SK-N-SH treated with all-trans-retinoic acid at 6 μM for 48 hours (cell line): ENCODE measurements at regions not wholly inside any gene's neighbourhood (a gene's known extent, or its start where the extent isn't known, plus 50 kb on each side); places are given as distances from the start of the nearest gene placed in this dataset.

Source experiments
- ATAC-seq: fragments of 200-7000 bp; cut with Tn5 transposase; 3 replicates; pipeline ENCODE4 v1.9.1; 2020; ENCODE audit warnings: mild to moderate bottlenecking, moderate library complexity
- ARNTL ChIP-seq: fragments of 450-650 bp; formaldehyde crosslinking; IDR thresholded peaks from 2 replicates; pipeline ENCODE4 v1.5.0; 2020; ENCODE audit warnings: low read depth, mild to moderate bottlenecking, moderate library complexity, borderline replicate concordance
- BACH2 ChIP-seq: fragments of 250-450 bp; sonication (Bioruptor Pico); IDR thresholded peaks from 2 replicates; pipeline ENCODE4 v1.9.0; 2021; ENCODE audit warnings: mild to moderate bottlenecking, borderline replicate concordance
- CSDC2 ChIP-seq: fragments of 250-450 bp; sonication (Bioruptor Pico); IDR thresholded peaks from 2 replicates; pipeline ENCODE4 v1.5.0; 2020; ENCODE audit warnings: mild to moderate bottlenecking, moderate library complexity
- CSRNP3 ChIP-seq: fragments of 250-450 bp; sonication (Bioruptor Pico); IDR thresholded peaks from 2 replicates; pipeline ENCODE4 v1.5.1; 2021; ENCODE audit warnings: mild to moderate bottlenecking, moderate library complexity
- ESRRG ChIP-seq: fragments of 250-450 bp; sonication (Bioruptor Pico); IDR thresholded peaks from 2 replicates; pipeline ENCODE4 v1.6.1; 2021; ENCODE audit warnings: mild to moderate bottlenecking
- GLIS3 ChIP-seq: fragments of 250-450 bp; sonication (Bioruptor Pico); IDR thresholded peaks from 2 replicates; pipeline ENCODE4 v1.5.0; 2020; ENCODE audit warnings: mild to moderate bottlenecking, moderate library complexity
- ISL1 ChIP-seq: fragments of 250-450 bp; sonication (Bioruptor Pico); IDR thresholded peaks from 2 replicates; pipeline ENCODE4 v2.1.2; 2022; ENCODE audit warnings: mild to moderate bottlenecking, moderate library complexity
- OSR1 ChIP-seq: fragments of 250-450 bp; sonication (Bioruptor Pico); IDR thresholded peaks from 2 replicates; pipeline ENCODE4 v1.8.0; 2022; ENCODE audit warnings: moderate library complexity, mild to moderate bottlenecking, inconsistent platforms
- PPARA ChIP-seq: fragments of 250-450 bp; sonication (Bioruptor Pico); IDR thresholded peaks from 2 replicates; pipeline ENCODE4 v1.5.0; 2020; ENCODE audit warnings: mild to moderate bottlenecking, borderline replicate concordance
- RARB ChIP-seq: fragments of 250-450 bp; sonication (Bioruptor Pico); IDR thresholded peaks from 2 replicates; pipeline ENCODE4 v1.8.0; 2021; ENCODE audit warnings: mild to moderate bottlenecking, moderate library complexity
- SNAI2 ChIP-seq: fragments of 250-450 bp; sonication (Bioruptor Pico); IDR thresholded peaks from 2 replicates; pipeline ENCODE4 v1.5.0; 2020; ENCODE audit warnings: mild to moderate bottlenecking, moderate library complexity
- TCF4 ChIP-seq: fragments of 250-450 bp; sonication (Bioruptor Pico); IDR thresholded peaks from 2 replicates; pipeline ENCODE4 v1.8.0; 2021; ENCODE audit warnings: mild to moderate bottlenecking, moderate library complexity, borderline replicate concordance
- TOX ChIP-seq: fragments of 250-450 bp; sonication (Bioruptor Pico); IDR thresholded peaks from 2 replicates; pipeline ENCODE4 v1.8.0; 2021; ENCODE audit warnings: mild to moderate bottlenecking, moderate library complexity, borderline replicate concordance
- ZC3H10 ChIP-seq: fragments of 250-450 bp; sonication (Bioruptor Pico); IDR thresholded peaks from 2 replicates; pipeline ENCODE4 v1.5.1; 2021; ENCODE audit warnings: mild to moderate bottlenecking, moderate library complexity
- ZFP3 ChIP-seq: fragments of 250-450 bp; sonication (Bioruptor Pico); IDR thresholded peaks from 2 replicates; pipeline ENCODE4 v1.5.0; 2020; ENCODE audit warnings: mild to moderate bottlenecking, moderate library complexity
- ZFP30 ChIP-seq: fragments of 450-650 bp; formaldehyde crosslinking; IDR thresholded peaks from 2 replicates; pipeline ENCODE4 v1.5.0; 2022; ENCODE audit warnings: mild to moderate bottlenecking, moderate library complexity
- ZNF565 ChIP-seq: fragments of 450-650 bp; formaldehyde crosslinking; conservative IDR thresholded peaks from 2 replicates; pipeline ENCODE4 v1.5.0; 2020; ENCODE audit warnings: low read depth, mild to moderate bottlenecking, moderate library complexity
- ZNF70 ChIP-seq: fragments of 450-650 bp; formaldehyde crosslinking; IDR thresholded peaks from 2 replicates; pipeline ENCODE4 v1.5.0; 2020; ENCODE audit warnings: mild to moderate bottlenecking, moderate library complexity
- ZNF8 ChIP-seq: fragments of 450-650 bp; formaldehyde crosslinking; IDR thresholded peaks from 2 replicates; pipeline ENCODE4 v1.5.0; 2020; ENCODE audit warnings: mild to moderate bottlenecking, moderate library complexity
- TF ChIP-seq, protein P1 (sequence below): fragments of 250-450 bp; sonication (Bioruptor Pico); IDR thresholded peaks from 2 replicates; pipeline ENCODE4 v1.8.0; 2021; ENCODE audit warnings: low read depth, mild to moderate bottlenecking, moderate library complexity, borderline replicate concordance
- TF ChIP-seq, protein P2 (sequence below): fragments of 250-450 bp; sonication (Bioruptor Pico); IDR thresholded peaks from 2 replicates; pipeline ENCODE4 v1.5.1; 2020; ENCODE audit warnings: low read depth, mild to moderate bottlenecking, moderate library complexity
- TF ChIP-seq, protein P3 (sequence below): fragments of 250-450 bp; sonication (Bioruptor Pico); IDR thresholded peaks from 2 replicates; pipeline ENCODE4 v1.5.0; 2020; ENCODE audit warnings: mild to moderate bottlenecking, moderate library complexity

DNA sequence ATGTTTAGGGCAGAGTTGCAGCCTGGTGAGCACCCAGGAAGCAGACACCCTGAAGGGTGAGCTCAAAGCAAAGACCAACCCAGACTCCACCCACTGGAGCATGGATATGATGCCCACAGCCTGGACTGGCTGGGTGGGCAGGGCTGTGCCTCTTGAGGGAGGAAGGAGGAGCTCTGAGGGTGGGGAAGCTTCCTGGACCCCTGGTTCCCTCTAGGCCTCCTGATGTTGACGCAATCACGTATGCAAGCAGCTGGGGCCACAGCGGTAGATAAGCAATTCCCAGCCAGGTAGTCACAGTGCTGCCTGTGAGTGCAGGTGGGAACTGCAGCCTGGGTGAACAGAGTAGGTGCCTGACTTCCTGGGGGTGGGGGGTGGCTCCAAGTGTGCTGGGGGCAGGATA lies 271.5 kb downstream of the CDK5RAP2 start:
- no peak for TF ChIP-seq ZNF565
- no peak for TF ChIP-seq OSR1 (CRISPR knock-in tag)
- TF ChIP-seq ZNF8 (CRISPR knock-in tag), result no peak
- TF ChIP-seq ZFP3, result no peak
- no peak for TF ChIP-seq TOX (CRISPR knock-in tag)
- TF ChIP-seq BACH2 (CRISPR knock-in tag), result no peak
- TF ChIP-seq, protein P1, sequence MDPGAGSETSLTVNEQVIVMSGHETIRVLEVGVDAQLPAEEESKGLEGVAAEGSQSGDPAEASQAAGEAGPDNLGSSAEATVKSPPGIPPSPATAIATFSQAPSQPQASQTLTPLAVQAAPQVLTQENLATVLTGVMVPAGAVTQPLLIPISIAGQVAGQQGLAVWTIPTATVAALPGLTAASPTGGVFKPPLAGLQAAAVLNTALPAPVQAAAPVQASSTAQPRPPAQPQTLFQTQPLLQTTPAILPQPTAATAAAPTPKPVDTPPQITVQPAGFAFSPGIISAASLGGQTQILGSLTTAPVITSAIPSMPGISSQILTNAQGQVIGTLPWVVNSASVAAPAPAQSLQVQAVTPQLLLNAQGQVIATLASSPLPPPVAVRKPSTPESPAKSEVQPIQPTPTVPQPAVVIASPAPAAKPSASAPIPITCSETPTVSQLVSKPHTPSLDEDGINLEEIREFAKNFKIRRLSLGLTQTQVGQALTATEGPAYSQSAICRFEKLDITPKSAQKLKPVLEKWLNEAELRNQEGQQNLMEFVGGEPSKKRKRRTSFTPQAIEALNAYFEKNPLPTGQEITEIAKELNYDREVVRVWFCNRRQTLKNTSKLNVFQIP (CRISPR knock-in tag), result no peak
- no peak for TF ChIP-seq CSRNP3 (CRISPR knock-in tag)
- no peak for TF ChIP-seq ZNF70 (CRISPR knock-in tag)
- no peak for TF ChIP-seq CSDC2 (CRISPR knock-in tag)
- no peak for TF ChIP-seq SNAI2 (CRISPR knock-in tag)
- TF ChIP-seq ISL1 (CRISPR knock-in tag), result no peak
- TF ChIP-seq TCF4, result no peak
- TF ChIP-seq, protein P2, sequence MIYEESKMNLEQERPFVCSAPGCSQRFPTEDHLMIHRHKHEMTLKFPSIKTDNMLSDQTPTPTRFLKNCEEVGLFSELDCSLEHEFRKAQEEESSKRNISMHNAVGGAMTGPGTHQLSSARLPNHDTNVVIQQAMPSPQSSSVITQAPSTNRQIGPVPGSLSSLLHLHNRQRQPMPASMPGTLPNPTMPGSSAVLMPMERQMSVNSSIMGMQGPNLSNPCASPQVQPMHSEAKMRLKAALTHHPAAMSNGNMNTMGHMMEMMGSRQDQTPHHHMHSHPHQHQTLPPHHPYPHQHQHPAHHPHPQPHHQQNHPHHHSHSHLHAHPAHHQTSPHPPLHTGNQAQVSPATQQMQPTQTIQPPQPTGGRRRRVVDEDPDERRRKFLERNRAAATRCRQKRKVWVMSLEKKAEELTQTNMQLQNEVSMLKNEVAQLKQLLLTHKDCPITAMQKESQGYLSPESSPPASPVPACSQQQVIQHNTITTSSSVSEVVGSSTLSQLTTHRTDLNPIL, result no peak
- TF ChIP-seq, protein P3, sequence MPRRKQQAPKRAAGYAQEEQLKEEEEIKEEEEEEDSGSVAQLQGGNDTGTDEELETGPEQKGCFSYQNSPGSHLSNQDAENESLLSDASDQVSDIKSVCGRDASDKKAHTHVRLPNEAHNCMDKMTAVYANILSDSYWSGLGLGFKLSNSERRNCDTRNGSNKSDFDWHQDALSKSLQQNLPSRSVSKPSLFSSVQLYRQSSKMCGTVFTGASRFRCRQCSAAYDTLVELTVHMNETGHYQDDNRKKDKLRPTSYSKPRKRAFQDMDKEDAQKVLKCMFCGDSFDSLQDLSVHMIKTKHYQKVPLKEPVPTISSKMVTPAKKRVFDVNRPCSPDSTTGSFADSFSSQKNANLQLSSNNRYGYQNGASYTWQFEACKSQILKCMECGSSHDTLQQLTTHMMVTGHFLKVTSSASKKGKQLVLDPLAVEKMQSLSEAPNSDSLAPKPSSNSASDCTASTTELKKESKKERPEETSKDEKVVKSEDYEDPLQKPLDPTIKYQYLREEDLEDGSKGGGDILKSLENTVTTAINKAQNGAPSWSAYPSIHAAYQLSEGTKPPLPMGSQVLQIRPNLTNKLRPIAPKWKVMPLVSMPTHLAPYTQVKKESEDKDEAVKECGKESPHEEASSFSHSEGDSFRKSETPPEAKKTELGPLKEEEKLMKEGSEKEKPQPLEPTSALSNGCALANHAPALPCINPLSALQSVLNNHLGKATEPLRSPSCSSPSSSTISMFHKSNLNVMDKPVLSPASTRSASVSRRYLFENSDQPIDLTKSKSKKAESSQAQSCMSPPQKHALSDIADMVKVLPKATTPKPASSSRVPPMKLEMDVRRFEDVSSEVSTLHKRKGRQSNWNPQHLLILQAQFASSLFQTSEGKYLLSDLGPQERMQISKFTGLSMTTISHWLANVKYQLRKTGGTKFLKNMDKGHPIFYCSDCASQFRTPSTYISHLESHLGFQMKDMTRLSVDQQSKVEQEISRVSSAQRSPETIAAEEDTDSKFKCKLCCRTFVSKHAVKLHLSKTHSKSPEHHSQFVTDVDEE (CRISPR knock-in tag), result no peak
- TF ChIP-seq PPARA (CRISPR knock-in tag), result no peak
- TF ChIP-seq ZC3H10 (CRISPR knock-in tag), result no peak
- no peak for ATAC-seq

- no peak for ATAC-seq
- TF ChIP-seq ARNTL (CRISPR knock-in tag) (no peak), ISL1 (CRISPR knock-in tag) (no peak), GLIS3 (CRISPR knock-in tag) (no peak), TCF4 (no peak), ESRRG (CRISPR knock-in tag) (no peak), ZNF8 (CRISPR knock-in tag) (no peak), RARB (no peak), PPARA (CRISPR knock-in tag) (no peak), ZFP30 (no peak), ZFP3 (no peak), TOX (CRISPR knock-in tag) (no peak), SNAI2 (CRISPR knock-in tag) (no peak), ZNF70 (CRISPR knock-in tag) (no peak), ZC3H10 (CRISPR knock-in tag) (no peak), CSDC2 (CRISPR knock-in tag) (no peak), BACH2 (CRISPR knock-in tag) (no peak), OSR1 (CRISPR knock-in tag) (no peak), ZNF565 (no peak)
- TF ChIP-seq, protein P1 (CRISPR knock-in tag), result no peak
- TF ChIP-seq, protein P2, result no peak
- TF ChIP-seq, all 23 proteins: peak for 0
Measured at GRCh38 chr9:120307599-120307998, 272.4 kb downstream of the CDK5RAP2 start.
